ENCODE measurements at regions not wholly inside any gene's neighbourhood (a gene's known extent, or its start where the extent isn't known, plus 50 kb on each side); places are given as distances from the start of the nearest gene placed in this dataset.

GRCh38 chr4:148790691-148791090 is 348.5 kb upstream of the NR3C2 start:
- DNase-seq: no peak
- Histone ChIP-seq H3K4me2 (ENCODE audit: unreplicated experiment) (no peak overlapping the region), H3K4me1 (ENCODE audit: insufficient read depth) (no peaks in the 10 kb centered on the region), H3K79me2 (ENCODE audit: insufficient read depth) (no peaks in the 10 kb centered on the region), H3F3A (ENCODE audit: insufficient read depth) (no peaks in the 10 kb centered on the region), H3K9me2 (ENCODE audit: insufficient read depth) (no peaks in the 10 kb centered on the region), H3K27me3 (replicated peaks; ENCODE audit: insufficient read depth) (no peaks in the 10 kb centered on the region), H3K27ac (no peak overlapping the region), H3K9ac (no peak overlapping the region), H4K20me1 (ENCODE audit: insufficient read depth) (no peaks in the 10 kb centered on the region), H3K4me3 (no peak overlapping the region), H3K9me3 (ENCODE audit: low read depth) (no peaks in the 10 kb centered on the region), H2AFZ (no peak overlapping the region), H3K36me3 (ENCODE audit: low read depth) (no peaks in the 10 kb centered on the region)
- no peak for TF ChIP-seq EZH2phosphoT487 (IDR thresholded peaks at IDR 0.05; ENCODE audit: insufficient read depth, low read depth)
- no peak for TF ChIP-seq EZH2 (IDR thresholded peaks at IDR 0.05; ENCODE audit: insufficient read depth, poor library complexity, severe bottlenecking)
- WGBS, 2 experiments (ENCODE audit: low coverage in 1 of 2, low lambda C conversion rate in 2 of 2, missing lambda C conversion rate in 2 of 2): 62 to 64% methylated on average over 5 of the region's 5 CpGs
- in situ Hi-C loops (cut with MboI): no loop called here

- Histone ChIP-seq H2AFZ (no peak overlapping the region), H4K20me1 (ENCODE audit: insufficient read depth) (no peaks in the 10 kb centered on the region), H3K4me1 (ENCODE audit: insufficient read depth) (no peaks in the 10 kb centered on the region), H3K79me2 (ENCODE audit: insufficient read depth) (no peaks in the 10 kb centered on the region), H3F3A (ENCODE audit: insufficient read depth) (no peaks in the 10 kb centered on the region), H3K9me3 (ENCODE audit: low read depth) (no peaks in the 10 kb centered on the region), H3K27me3 (replicated peaks; ENCODE audit: insufficient read depth) (no peaks in the 10 kb centered on the region), H3K9me2 (ENCODE audit: insufficient read depth) (no peaks in the 10 kb centered on the region), H3K9ac (no peak overlapping the region), H3K4me2 (ENCODE audit: unreplicated experiment) (no peak overlapping the region), H3K36me3 (ENCODE audit: low read depth) (no peaks in the 10 kb centered on the region), H3K4me3 (no peak overlapping the region), H3K27ac (no peak overlapping the region)
- in situ Hi-C loops (cut with MboI): no loop called here
- no peak for TF ChIP-seq EZH2phosphoT487 (IDR thresholded peaks at IDR 0.05; ENCODE audit: insufficient read depth, low read depth)
- TF ChIP-seq EZH2 (IDR thresholded peaks at IDR 0.05; ENCODE audit: insufficient read depth, poor library complexity, severe bottlenecking): no peak
- 45 to 53% methylated on average over 5 of the region's 5 CpGs for WGBS, 2 experiments (ENCODE audit: low coverage in 1 of 2, low lambda C conversion rate in 2 of 2, missing lambda C conversion rate in 2 of 2)
- no peak for DNase-seq
Observed at GRCh38 chr4:148790246-148790645, 348.0 kb upstream of the NR3C2 start.

- no peaks in the 10 kb centered on the region for H4K20me1 ChIP-seq (ENCODE audit: insufficient read depth)
- no peaks in the 10 kb centered on the region for H3K9me2 ChIP-seq (ENCODE audit: insufficient read depth)
- no peak overlapping the region for H3K4me2 ChIP-seq (ENCODE audit: unreplicated experiment)
- no peak for DNase-seq
- H2AFZ ChIP-seq: no peak overlapping the region
- no peak overlapping the region for H3K4me3 ChIP-seq
- TF ChIP-seq EZH2 (IDR thresholded peaks at IDR 0.05; ENCODE audit: insufficient read depth, poor library complexity, severe bottlenecking) (no peak), EZH2phosphoT487 (IDR thresholded peaks at IDR 0.05; ENCODE audit: insufficient read depth, low read depth) (no peak)
- H3K9me3 ChIP-seq (ENCODE audit: low read depth): no peaks in the 10 kb centered on the region
- H3K79me2 ChIP-seq (ENCODE audit: insufficient read depth): no peaks in the 10 kb centered on the region
- no peak overlapping the region for H3K27ac ChIP-seq
- in situ Hi-C loops (cut with MboI): no loop called here
- no peaks in the 10 kb centered on the region for H3K27me3 ChIP-seq (replicated peaks; ENCODE audit: insufficient read depth)
- no peak overlapping the region for H3K9ac ChIP-seq
- no peaks in the 10 kb centered on the region for H3K4me1 ChIP-seq (ENCODE audit: insufficient read depth)
- H3F3A ChIP-seq (ENCODE audit: insufficient read depth): no peaks in the 10 kb centered on the region
- WGBS, 2 experiments (ENCODE audit: low coverage in 1 of 2, low lambda C conversion rate in 2 of 2, missing lambda C conversion rate in 2 of 2): 8 to 17% methylated on average over 2 of the region's 2 CpGs
- no peaks in the 10 kb centered on the region for H3K36me3 ChIP-seq (ENCODE audit: low read depth)
Observed at GRCh38 chr4:148787831-148788477, 345.7 kb upstream of the NR3C2 start.

- DNase-seq: no peak
- Histone ChIP-seq H2AFZ (no peak overlapping the region), H4K20me1 (ENCODE audit: insufficient read depth) (no peaks in the 10 kb centered on the region), H3K27ac (no peak overlapping the region), H3K9me3 (ENCODE audit: low read depth) (no peaks in the 10 kb centered on the region), H3K27me3 (replicated peaks; ENCODE audit: insufficient read depth) (no peaks in the 10 kb centered on the region), H3K36me3 (ENCODE audit: low read depth) (no peaks in the 10 kb centered on the region), H3F3A (ENCODE audit: insufficient read depth) (no peaks in the 10 kb centered on the region), H3K4me1 (ENCODE audit: insufficient read depth) (no peaks in the 10 kb centered on the region), H3K4me2 (ENCODE audit: unreplicated experiment) (no peak overlapping the region), H3K9me2 (ENCODE audit: insufficient read depth) (no peaks in the 10 kb centered on the region), H3K9ac (no peak overlapping the region), H3K79me2 (ENCODE audit: insufficient read depth) (no peaks in the 10 kb centered on the region), H3K4me3 (no peak overlapping the region)
- in situ Hi-C loops (cut with MboI): no loop called here
- TF ChIP-seq EZH2 (IDR thresholded peaks at IDR 0.05; ENCODE audit: insufficient read depth, poor library complexity, severe bottlenecking): no peak
- TF ChIP-seq EZH2phosphoT487 (IDR thresholded peaks at IDR 0.05; ENCODE audit: insufficient read depth, low read depth): no peak
- WGBS, 2 experiments (ENCODE audit: low coverage in 1 of 2, low lambda C conversion rate in 2 of 2, missing lambda C conversion rate in 2 of 2): 49 to 52% methylated on average over 2 of the region's 2 CpGs
Observed at GRCh38 chr4:148787285-148787684, 345.1 kb upstream of the NR3C2 start.

- Histone ChIP-seq H3K9ac (no peak overlapping the region), H3K36me3 (ENCODE audit: low read depth) (no peaks in the 10 kb centered on the region), H3F3A (ENCODE audit: insufficient read depth) (no peaks in the 10 kb centered on the region), H3K27ac (no peak overlapping the region), H3K9me3 (ENCODE audit: low read depth) (no peaks in the 10 kb centered on the region), H3K79me2 (ENCODE audit: insufficient read depth) (no peaks in the 10 kb centered on the region), H4K20me1 (ENCODE audit: insufficient read depth) (no peaks in the 10 kb centered on the region), H3K4me1 (ENCODE audit: insufficient read depth) (no peaks in the 10 kb centered on the region), H2AFZ (no peak overlapping the region), H3K9me2 (ENCODE audit: insufficient read depth) (no peaks in the 10 kb centered on the region), H3K4me3 (no peak overlapping the region), H3K4me2 (ENCODE audit: unreplicated experiment) (no peak overlapping the region), H3K27me3 (replicated peaks; ENCODE audit: insufficient read depth) (no peaks in the 10 kb centered on the region)
- no peak for DNase-seq
- WGBS, 2 experiments (ENCODE audit: low coverage in 1 of 2, low lambda C conversion rate in 2 of 2, missing lambda C conversion rate in 2 of 2): 56 to 58% methylated on average over 5 of the region's 5 CpGs
- no peak for TF ChIP-seq EZH2phosphoT487 (IDR thresholded peaks at IDR 0.05; ENCODE audit: insufficient read depth, low read depth)
- no peak for TF ChIP-seq EZH2 (IDR thresholded peaks at IDR 0.05; ENCODE audit: insufficient read depth, poor library complexity, severe bottlenecking)
- in situ Hi-C loops (cut with MboI): no loop called here
Observed at GRCh38 chr4:148786699-148787098, 344.5 kb upstream of the NR3C2 start.
